ENCODE measurements at regions not wholly inside any gene's neighbourhood (a gene's known extent, or its start where the extent isn't known, plus 50 kb on each side); places are given as distances from the start of the nearest gene placed in this dataset.
A peak's percentile ranks its signal among the peaks of the same experiment; 100 is the strongest.

DNA sequence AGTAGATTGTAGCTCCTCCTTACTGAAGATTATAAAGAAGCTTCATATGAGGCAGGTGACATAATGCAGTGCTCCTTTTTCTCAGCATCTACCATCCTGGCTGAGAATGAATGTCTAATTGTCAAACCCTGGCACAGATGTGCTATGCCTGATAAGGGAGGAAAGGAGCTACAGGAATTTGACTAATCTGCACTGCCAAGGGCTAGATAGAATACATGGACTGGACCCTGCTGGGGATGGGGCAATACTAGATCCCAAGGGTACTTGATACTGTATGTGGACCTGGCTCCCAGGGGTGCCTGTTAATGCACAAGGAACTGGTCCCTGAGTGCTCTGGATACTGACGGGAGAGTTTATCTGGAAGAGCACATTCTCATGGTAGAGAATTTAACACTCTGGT is 362.2 kb upstream of the EMCN start:
- TF ChIP-seq, protein P1, sequence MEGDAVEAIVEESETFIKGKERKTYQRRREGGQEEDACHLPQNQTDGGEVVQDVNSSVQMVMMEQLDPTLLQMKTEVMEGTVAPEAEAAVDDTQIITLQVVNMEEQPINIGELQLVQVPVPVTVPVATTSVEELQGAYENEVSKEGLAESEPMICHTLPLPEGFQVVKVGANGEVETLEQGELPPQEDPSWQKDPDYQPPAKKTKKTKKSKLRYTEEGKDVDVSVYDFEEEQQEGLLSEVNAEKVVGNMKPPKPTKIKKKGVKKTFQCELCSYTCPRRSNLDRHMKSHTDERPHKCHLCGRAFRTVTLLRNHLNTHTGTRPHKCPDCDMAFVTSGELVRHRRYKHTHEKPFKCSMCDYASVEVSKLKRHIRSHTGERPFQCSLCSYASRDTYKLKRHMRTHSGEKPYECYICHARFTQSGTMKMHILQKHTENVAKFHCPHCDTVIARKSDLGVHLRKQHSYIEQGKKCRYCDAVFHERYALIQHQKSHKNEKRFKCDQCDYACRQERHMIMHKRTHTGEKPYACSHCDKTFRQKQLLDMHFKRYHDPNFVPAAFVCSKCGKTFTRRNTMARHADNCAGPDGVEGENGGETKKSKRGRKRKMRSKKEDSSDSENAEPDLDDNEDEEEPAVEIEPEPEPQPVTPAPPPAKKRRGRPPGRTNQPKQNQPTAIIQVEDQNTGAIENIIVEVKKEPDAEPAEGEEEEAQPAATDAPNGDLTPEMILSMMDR (IDR thresholded peaks at IDR 0.05; ENCODE audit: low read depth, low read length) = no peak
- Histone ChIP-seq H3K4me1 (ENCODE audit: low read depth) (peaks cover 7% of the 10 kb centered on the region), H3K9me3 (ENCODE audit: low read depth) (no peaks in the 10 kb centered on the region), H3K36me3 (no peaks in the 10 kb centered on the region), H3K27ac (no peak overlapping the region), H3K4me3 (no peak overlapping the region), H3K27me3 (no peaks in the 10 kb centered on the region)
- DNase-seq (ENCODE audit: low read depth in 1 of 2, low spot score in 1 of 2) = peak; percentile 6 to 7

DNA sequence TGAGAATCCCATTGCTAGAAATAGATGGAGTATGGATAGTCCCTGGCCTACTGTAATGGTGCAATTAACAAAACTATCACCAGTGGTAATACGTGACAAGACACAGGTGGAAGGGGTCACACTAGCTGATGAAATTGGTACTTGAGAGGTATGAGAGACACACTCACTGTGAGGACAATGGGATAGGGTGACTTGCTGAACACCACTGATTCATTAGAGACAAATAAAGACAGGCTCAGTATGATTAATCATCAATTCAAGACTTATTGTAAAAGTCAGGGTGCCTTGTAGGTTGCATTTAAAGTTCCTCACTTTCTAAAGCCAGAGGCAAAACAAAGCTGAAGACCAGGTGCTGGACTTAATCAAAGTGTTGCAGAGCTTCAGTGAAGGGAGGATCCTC is 361.6 kb upstream of the EMCN start:
- Histone ChIP-seq H3K27ac (no peak overlapping the region), H3K36me3 (no peaks in the 10 kb centered on the region), H3K27me3 (no peaks in the 10 kb centered on the region), H3K4me3 (no peak overlapping the region), H3K4me1 (ENCODE audit: low read depth) (peaks cover 7% of the 10 kb centered on the region), H3K9me3 (ENCODE audit: low read depth) (no peaks in the 10 kb centered on the region)
- no peak for DNase-seq (ENCODE audit: low read depth in 1 of 2, low spot score in 1 of 2)
- TF ChIP-seq, protein P1 (IDR thresholded peaks at IDR 0.05; ENCODE audit: low read depth, low read length) = no peak

DNA sequence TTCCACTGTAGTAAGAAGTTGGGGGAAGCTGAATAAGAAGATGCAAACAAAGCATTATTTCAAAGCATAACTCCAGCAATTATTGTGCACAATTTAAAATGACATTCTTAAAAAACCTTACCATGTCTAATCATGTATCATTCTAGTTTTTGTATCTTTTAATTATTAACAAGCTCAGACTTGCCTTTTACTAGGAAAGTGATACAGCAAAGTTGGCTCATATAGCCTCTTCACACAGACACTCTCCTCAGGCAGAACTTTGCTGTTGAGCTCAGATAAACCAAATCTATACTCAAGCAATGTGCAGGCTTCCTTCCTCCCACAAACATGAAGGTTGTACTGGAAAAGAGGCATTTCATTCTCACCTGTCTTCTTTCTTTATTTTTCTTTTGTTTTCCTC is 358.7 kb upstream of the EMCN start:
- Histone ChIP-seq H3K9me3 (ENCODE audit: low read depth) (no peaks in the 10 kb centered on the region), H3K27me3 (no peaks in the 10 kb centered on the region), H3K27ac (no peak overlapping the region), H3K36me3 (no peaks in the 10 kb centered on the region), H3K4me3 (no peak overlapping the region), H3K4me1 (ENCODE audit: low read depth) (peaks cover 7% of the 10 kb centered on the region)
- DNase-seq (ENCODE audit: low read depth in 1 of 2, low spot score in 1 of 2) = no peak
- TF ChIP-seq, protein P1 (IDR thresholded peaks at IDR 0.05; ENCODE audit: low read depth, low read length) = no peak

- no peaks in the 10 kb centered on the region for H3K9me3 ChIP-seq (ENCODE audit: low read depth)
These were observed 357.7 kb upstream of the EMCN start for GRCh38 chr4:100875296-100876068.

GRCh38 chr4:100872811-100873210 is 355.0 kb upstream of the EMCN start:
- DNase-seq (ENCODE audit: low read depth in 1 of 2, low spot score in 1 of 2) = no peak
- Histone ChIP-seq H3K9me3 (ENCODE audit: low read depth) (no peaks in the 10 kb centered on the region), H3K4me1 (ENCODE audit: low read depth) (no peaks in the 10 kb centered on the region), H3K4me3 (no peak overlapping the region), H3K27me3 (no peaks in the 10 kb centered on the region), H3K27ac (no peak overlapping the region), H3K36me3 (no peaks in the 10 kb centered on the region)
- TF ChIP-seq, protein P1 (IDR thresholded peaks at IDR 0.05; ENCODE audit: low read depth, low read length) = no peak

More at GRCh38 chr4:100875296-100876068, 357.7 kb upstream of the EMCN start:
- H3K4me1 ChIP-seq (ENCODE audit: low read depth) = peaks cover 7% of the 10 kb centered on the region
- DNase-seq (ENCODE audit: low read depth in 1 of 2, low spot score in 1 of 2) = no peak
- TF ChIP-seq, protein P1 (IDR thresholded peaks at IDR 0.05; ENCODE audit: low read depth, low read length) = no peak
- no peaks in the 10 kb centered on the region for H3K36me3 ChIP-seq
- no peak overlapping the region for H3K27ac ChIP-seq
- no peaks in the 10 kb centered on the region for H3K27me3 ChIP-seq
- no peak overlapping the region for H3K4me3 ChIP-seq

All from cardiac muscle cell (in vitro differentiated cells and primary cell).